Keratinocyte (primary cell): ENCODE measurements at regions not wholly inside any gene's neighbourhood (a gene's known extent, or its start where the extent isn't known, plus 50 kb on each side); places are given as distances from the start of the nearest gene placed in this dataset.

Source experiments
- DNase-seq: peaks from one replicate; pipeline ENCODE4 v3.0.0-alpha.2; 2011; ENCODE audit warnings: low read depth, missing footprints, low spot score
- FAIRE-seq: peaks from 2 replicates; lab custom pipeline; 2011; peaks lifted over from hg19 to GRCh38; lab: Jason Lieb, UNC
- H2AFZ ChIP-seq: 2 replicates; pipeline ENCODE4 v1.6.0; 2012; ENCODE audit warnings: low read length, control low read depth, inconsistent platforms; ENCODE audit not compliant: control insufficient read depth
- H3K27ac ChIP-seq: 2 replicates; pipeline ENCODE4 v1.5.1; 2011; ENCODE audit warnings: low read length; ENCODE audit not compliant: control insufficient read depth, insufficient read depth
- H3K27me3 ChIP-seq: 3 replicates; pipeline ENCODE4 v1.6.0; 2011; ENCODE audit warnings: low read length; ENCODE audit not compliant: control insufficient read depth, insufficient read depth; ENCODE audit errors: extremely low read depth
- H3K36me3 ChIP-seq, 2 experiments: 2 replicates in 1 of 2; 3 replicates in 1 of 2; pipeline ENCODE4 v1.5.1; 2011; ENCODE audit warnings: low read length in 2 of 2, mild to moderate bottlenecking in 1 of 2; ENCODE audit not compliant: control insufficient read depth in 2 of 2, insufficient read depth in 2 of 2; ENCODE audit errors: extremely low read depth in 1 of 2
- H3K4me1 ChIP-seq: 3 replicates; pipeline ENCODE4 v1.5.1; 2011; ENCODE audit warnings: low read length; ENCODE audit not compliant: control insufficient read depth, insufficient read depth; ENCODE audit errors: extremely low read depth
- H3K4me2 ChIP-seq: 3 replicates; pipeline ENCODE4 v1.6.0; 2011; ENCODE audit warnings: low read depth, low read length; ENCODE audit not compliant: control insufficient read depth, insufficient read depth; ENCODE audit errors: extremely low read depth
- H3K4me3 ChIP-seq, 3 experiments: fragments of 200-600 bp in 1 of 3; sonication (generic) in 1 of 3; 2 replicates in 2 of 3; 3 replicates in 1 of 3; pipeline ENCODE4 v1.5.1; 2011 to 2016; ENCODE audit warnings: low read length in 3 of 3, mild to moderate bottlenecking in 3 of 3, control low read depth in 2 of 3, inconsistent platforms in 1 of 3, low read depth in 1 of 3, mixed read lengths in 1 of 3, mixed run types in 1 of 3, moderate library complexity in 1 of 3; ENCODE audit not compliant: control insufficient read depth in 2 of 3, insufficient read depth in 2 of 3; ENCODE audit errors: extremely low read depth in 1 of 3
- H3K79me2 ChIP-seq: 2 replicates; pipeline ENCODE4 v1.6.0; 2012; ENCODE audit warnings: low read length; ENCODE audit not compliant: control insufficient read depth, insufficient read depth
- H3K9ac ChIP-seq: 3 replicates; pipeline ENCODE4 v1.6.0; 2011; ENCODE audit warnings: low read length; ENCODE audit not compliant: control insufficient read depth, insufficient read depth; ENCODE audit errors: extremely low read depth
- H3K9me1 ChIP-seq: 3 replicates; pipeline ENCODE4 v1.6.0; 2011; ENCODE audit warnings: low read length; ENCODE audit not compliant: control insufficient read depth, insufficient read depth; ENCODE audit errors: extremely low read depth
- H3K9me3 ChIP-seq: 2 replicates; pipeline ENCODE4 v1.5.1; 2012; ENCODE audit warnings: low read depth, low read length; ENCODE audit not compliant: control insufficient read depth
- H4K20me1 ChIP-seq: 3 replicates; pipeline ENCODE4 v1.6.0; 2011; ENCODE audit warnings: low read length; ENCODE audit not compliant: control insufficient read depth, insufficient read depth; ENCODE audit errors: extremely low read depth
- EZH2 ChIP-seq: IDR thresholded peaks from one replicate; pipeline ENCODE4 v1.6.1; 2012; ENCODE audit warnings: inconsistent platforms, mild to moderate bottlenecking, low read length, moderate library complexity
- dilution Hi-C: fragments of 300-500 bp; cut with MboI; formaldehyde crosslinking; loops from one replicate; pipeline ENCODE4 v1.7.0; 2020; ENCODE audit warnings: low sequenced_read_pairs; ENCODE audit not compliant: extremely low pct_ligation_motif_present
- TF ChIP-seq, protein P1 (sequence below), 3 experiments: IDR thresholded peaks in 1 of 3; conservative IDR thresholded peaks in 1 of 3; optimal IDR thresholded peaks in 1 of 3; 2 replicates in 2 of 3; 3 replicates in 1 of 3; pipeline versions ENCODE3 to v1.5.1; 2011; ENCODE audit warnings: low read length in 3 of 3, mild to moderate bottlenecking in 3 of 3, moderate library complexity in 2 of 3, control low read depth in 1 of 3, inconsistent platforms in 1 of 3; ENCODE audit not compliant: insufficient read depth in 2 of 3; ENCODE audit errors: extremely low read depth in 1 of 3

DNA sequence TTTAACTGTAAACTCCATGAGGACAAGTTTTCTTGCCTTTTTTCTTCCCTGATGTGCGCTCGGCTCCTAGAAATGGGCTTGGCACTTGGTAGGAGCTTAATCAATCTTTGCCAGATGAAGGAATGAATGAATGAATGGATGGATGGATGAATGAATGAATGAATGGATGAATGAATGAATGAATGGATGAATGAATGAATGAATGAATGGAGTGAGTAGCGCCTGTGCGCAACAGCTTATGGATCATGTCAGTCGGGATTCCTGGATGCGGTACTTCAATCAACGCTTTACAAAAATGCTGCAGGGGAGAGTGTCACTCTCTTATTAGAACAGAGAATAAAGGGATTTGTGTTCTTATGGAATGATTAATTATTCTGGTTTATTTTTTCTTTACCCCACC, 267.3 kb downstream of the TFAP2C start:
- FAIRE-seq (no peak), DNase-seq (no peak)
- Histone ChIP-seq H3K4me1 (no peaks in the 10 kb centered on the region), H3K9ac (no peak overlapping the region), H3K79me2 (no peaks in the 10 kb centered on the region), H3K9me1 (no peaks in the 10 kb centered on the region), H2AFZ (no peak overlapping the region), H3K27me3 (no peaks in the 10 kb centered on the region), H4K20me1 (no peaks in the 10 kb centered on the region), H3K27ac (no peak overlapping the region), H3K4me3 (no peak overlapping the region), H3K4me2 (no peak overlapping the region), H3K36me3 (no peaks in the 10 kb centered on the region), H3K9me3 (no peaks in the 10 kb centered on the region)
- dilution Hi-C loops: no loop called here
- TF ChIP-seq, protein P1, sequence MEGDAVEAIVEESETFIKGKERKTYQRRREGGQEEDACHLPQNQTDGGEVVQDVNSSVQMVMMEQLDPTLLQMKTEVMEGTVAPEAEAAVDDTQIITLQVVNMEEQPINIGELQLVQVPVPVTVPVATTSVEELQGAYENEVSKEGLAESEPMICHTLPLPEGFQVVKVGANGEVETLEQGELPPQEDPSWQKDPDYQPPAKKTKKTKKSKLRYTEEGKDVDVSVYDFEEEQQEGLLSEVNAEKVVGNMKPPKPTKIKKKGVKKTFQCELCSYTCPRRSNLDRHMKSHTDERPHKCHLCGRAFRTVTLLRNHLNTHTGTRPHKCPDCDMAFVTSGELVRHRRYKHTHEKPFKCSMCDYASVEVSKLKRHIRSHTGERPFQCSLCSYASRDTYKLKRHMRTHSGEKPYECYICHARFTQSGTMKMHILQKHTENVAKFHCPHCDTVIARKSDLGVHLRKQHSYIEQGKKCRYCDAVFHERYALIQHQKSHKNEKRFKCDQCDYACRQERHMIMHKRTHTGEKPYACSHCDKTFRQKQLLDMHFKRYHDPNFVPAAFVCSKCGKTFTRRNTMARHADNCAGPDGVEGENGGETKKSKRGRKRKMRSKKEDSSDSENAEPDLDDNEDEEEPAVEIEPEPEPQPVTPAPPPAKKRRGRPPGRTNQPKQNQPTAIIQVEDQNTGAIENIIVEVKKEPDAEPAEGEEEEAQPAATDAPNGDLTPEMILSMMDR (optimal IDR thresholded peaks at IDR 0.05 in 1 of 3, IDR thresholded peaks at IDR 0.05 in 1 of 3, conservative IDR thresholded peaks at IDR 0.05 in 1 of 3; ENCODE audit: extremely low read depth in 1 of 3, insufficient read depth in 2 of 3, low read length in 3 of 3): no peak
- TF ChIP-seq EZH2: no peak

DNA sequence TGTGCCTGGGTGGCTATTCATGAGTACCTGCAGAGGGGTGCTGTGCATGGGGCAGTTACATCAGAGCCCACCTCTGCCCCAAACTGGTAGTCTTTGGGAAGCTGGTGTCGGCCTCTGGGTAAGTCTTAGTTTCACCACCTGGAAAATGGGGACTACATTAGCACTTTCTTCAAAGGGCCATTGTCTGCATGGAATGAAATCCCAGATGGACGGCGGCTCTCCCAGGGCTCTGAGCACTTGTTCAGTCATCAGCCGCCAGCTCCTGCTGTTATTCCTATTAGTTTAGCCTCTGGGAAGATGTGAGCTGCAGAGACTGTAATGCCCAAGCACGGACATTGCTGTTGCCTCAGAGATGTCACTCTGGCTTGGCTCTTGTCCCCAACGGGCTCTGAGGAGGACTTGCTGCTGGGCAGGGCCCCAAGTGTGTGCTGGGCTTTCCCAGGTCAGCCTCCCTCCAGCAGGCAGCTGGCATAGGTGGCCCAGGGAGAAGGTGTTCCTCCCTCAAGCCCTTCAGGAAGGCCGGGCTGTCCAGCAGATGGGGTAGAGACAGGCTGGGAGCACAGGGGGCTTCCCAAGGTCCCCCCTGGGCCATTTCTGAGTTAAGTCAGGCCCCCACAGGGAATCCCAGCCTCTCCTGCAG, 268.3 kb downstream of the TFAP2C start:
- Histone ChIP-seq H3K36me3 (no peaks in the 10 kb centered on the region), H3K27me3 (no peaks in the 10 kb centered on the region), H3K27ac (no peak overlapping the region), H3K4me3 (no peak overlapping the region), H3K9me1 (no peaks in the 10 kb centered on the region), H3K4me2 (no peak overlapping the region), H3K9me3 (no peaks in the 10 kb centered on the region), H4K20me1 (no peaks in the 10 kb centered on the region), H2AFZ (no peak overlapping the region), H3K9ac (no peak overlapping the region), H3K79me2 (no peaks in the 10 kb centered on the region), H3K4me1 (no peaks in the 10 kb centered on the region)
- TF ChIP-seq EZH2: no peak
- dilution Hi-C loops: no loop called here
- FAIRE-seq (no peak), DNase-seq (no peak)

DNA sequence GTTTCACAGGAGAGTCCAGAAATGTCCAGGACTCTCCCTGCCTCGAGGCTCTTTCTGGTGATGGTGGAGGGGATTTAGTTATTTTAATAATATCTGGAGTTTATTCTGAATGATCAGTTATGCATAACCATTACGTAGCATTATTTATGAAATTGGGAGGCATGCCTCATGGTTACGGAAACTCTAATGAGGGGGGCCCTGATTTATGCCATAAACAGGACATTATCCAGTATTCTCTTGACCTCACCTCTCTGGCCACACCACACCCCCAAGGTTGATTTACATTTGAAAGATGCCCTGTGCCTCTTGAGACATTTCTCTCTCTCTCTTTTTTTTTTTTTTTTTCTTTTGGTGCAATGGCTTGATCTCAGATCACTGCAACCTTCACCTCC, 268.8 kb downstream of the TFAP2C start:
- Histone ChIP-seq H3K9ac (no peak overlapping the region), H3K36me3 (no peaks in the 10 kb centered on the region), H3K4me3 (no peak overlapping the region), H3K27ac (no peak overlapping the region), H3K9me3 (no peaks in the 10 kb centered on the region), H3K9me1 (no peaks in the 10 kb centered on the region), H3K79me2 (no peaks in the 10 kb centered on the region), H4K20me1 (no peaks in the 10 kb centered on the region), H3K4me1 (no peaks in the 10 kb centered on the region), H3K27me3 (no peaks in the 10 kb centered on the region), H3K4me2 (no peak overlapping the region), H2AFZ (no peak overlapping the region)
- TF ChIP-seq, protein P1 (optimal IDR thresholded peaks at IDR 0.05 in 1 of 3, IDR thresholded peaks at IDR 0.05 in 1 of 3, conservative IDR thresholded peaks at IDR 0.05 in 1 of 3; ENCODE audit: extremely low read depth in 1 of 3, insufficient read depth in 2 of 3, low read length in 3 of 3): no peak
- no peak for TF ChIP-seq EZH2
- FAIRE-seq: no peak
- dilution Hi-C loops: no loop called here
- DNase-seq: no peak
